ENCODE measurements at regions not wholly inside any gene's neighbourhood (a gene's known extent, or its start where the extent isn't known, plus 50 kb on each side); places are given as distances from the start of the nearest gene placed in this dataset.

DNA sequence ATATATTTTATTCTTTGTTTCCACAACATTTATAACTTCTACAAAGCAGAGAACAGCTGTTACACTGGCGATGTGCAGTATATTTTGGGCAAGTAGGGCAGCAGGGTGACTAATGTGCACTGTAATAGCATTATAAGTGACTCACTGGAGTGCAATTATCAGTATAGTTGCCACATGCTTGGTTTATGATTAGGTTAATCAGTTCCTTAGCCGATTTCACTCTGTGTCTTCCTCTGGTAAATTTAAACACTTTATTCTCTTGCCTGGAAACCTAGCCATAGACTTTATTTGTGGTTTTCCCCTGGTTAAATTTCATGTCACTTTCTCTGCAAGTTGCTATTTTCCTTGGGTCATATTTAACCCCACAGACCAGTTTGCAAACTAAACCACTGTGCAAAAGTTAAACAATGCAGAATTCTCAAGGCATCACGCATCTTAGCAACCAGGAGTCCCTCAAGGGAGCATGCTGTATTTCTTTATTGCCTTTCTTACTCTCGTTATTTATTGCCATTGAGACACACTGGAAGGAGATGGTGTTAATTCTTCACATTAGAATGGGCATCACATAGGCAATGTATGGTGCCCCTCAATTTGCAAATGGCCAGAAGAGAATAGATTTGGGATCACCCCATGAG is 690.2 kb upstream of the DPPA4 start:
- TF ChIP-seq, protein P1, sequence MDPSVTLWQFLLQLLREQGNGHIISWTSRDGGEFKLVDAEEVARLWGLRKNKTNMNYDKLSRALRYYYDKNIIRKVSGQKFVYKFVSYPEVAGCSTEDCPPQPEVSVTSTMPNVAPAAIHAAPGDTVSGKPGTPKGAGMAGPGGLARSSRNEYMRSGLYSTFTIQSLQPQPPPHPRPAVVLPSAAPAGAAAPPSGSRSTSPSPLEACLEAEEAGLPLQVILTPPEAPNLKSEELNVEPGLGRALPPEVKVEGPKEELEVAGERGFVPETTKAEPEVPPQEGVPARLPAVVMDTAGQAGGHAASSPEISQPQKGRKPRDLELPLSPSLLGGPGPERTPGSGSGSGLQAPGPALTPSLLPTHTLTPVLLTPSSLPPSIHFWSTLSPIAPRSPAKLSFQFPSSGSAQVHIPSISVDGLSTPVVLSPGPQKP (IDR thresholded peaks at IDR 0.05; ENCODE audit: low read depth, low read length), result no peak
- TF ChIP-seq, protein P2, sequence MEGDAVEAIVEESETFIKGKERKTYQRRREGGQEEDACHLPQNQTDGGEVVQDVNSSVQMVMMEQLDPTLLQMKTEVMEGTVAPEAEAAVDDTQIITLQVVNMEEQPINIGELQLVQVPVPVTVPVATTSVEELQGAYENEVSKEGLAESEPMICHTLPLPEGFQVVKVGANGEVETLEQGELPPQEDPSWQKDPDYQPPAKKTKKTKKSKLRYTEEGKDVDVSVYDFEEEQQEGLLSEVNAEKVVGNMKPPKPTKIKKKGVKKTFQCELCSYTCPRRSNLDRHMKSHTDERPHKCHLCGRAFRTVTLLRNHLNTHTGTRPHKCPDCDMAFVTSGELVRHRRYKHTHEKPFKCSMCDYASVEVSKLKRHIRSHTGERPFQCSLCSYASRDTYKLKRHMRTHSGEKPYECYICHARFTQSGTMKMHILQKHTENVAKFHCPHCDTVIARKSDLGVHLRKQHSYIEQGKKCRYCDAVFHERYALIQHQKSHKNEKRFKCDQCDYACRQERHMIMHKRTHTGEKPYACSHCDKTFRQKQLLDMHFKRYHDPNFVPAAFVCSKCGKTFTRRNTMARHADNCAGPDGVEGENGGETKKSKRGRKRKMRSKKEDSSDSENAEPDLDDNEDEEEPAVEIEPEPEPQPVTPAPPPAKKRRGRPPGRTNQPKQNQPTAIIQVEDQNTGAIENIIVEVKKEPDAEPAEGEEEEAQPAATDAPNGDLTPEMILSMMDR (IDR thresholded peaks at IDR 0.05 in 2 of 3, conservative IDR thresholded peaks at IDR 0.05 in 1 of 3; ENCODE audit: control insufficient read depth in 2 of 3, extremely low read depth in 1 of 3, insufficient read depth in 1 of 3, low read depth in 3 of 3, low read length in 3 of 3), result no peak
- no peak for TF ChIP-seq MYC (IDR thresholded peaks at IDR 0.05; ENCODE audit: insufficient read depth, insufficient read length, insufficient replicate concordance, low read length, severe bottlenecking)
- TF ChIP-seq SREBF1 (IDR thresholded peaks at IDR 0.05; ENCODE audit: low read length), result no peak
- no peak for TF ChIP-seq REST (IDR thresholded peaks at IDR 0.05; ENCODE audit: low read depth, low read length)
- TF ChIP-seq ATF7 (IDR thresholded peaks at IDR 0.05; ENCODE audit: low read depth), result no peak
- TF ChIP-seq POU2F2 (IDR thresholded peaks at IDR 0.05; ENCODE audit: borderline replicate concordance, low read depth, low read length), result no peak
- no peak for TF ChIP-seq POLR2AphosphoS2 (IDR thresholded peaks at IDR 0.05; ENCODE audit: low read depth, low read length)
- TF ChIP-seq, protein P3, sequence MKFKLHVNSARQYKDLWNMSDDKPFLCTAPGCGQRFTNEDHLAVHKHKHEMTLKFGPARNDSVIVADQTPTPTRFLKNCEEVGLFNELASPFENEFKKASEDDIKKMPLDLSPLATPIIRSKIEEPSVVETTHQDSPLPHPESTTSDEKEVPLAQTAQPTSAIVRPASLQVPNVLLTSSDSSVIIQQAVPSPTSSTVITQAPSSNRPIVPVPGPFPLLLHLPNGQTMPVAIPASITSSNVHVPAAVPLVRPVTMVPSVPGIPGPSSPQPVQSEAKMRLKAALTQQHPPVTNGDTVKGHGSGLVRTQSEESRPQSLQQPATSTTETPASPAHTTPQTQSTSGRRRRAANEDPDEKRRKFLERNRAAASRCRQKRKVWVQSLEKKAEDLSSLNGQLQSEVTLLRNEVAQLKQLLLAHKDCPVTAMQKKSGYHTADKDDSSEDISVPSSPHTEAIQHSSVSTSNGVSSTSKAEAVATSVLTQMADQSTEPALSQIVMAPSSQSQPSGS (IDR thresholded peaks at IDR 0.05; ENCODE audit: low read length), result no peak
- TF ChIP-seq, protein P4, sequence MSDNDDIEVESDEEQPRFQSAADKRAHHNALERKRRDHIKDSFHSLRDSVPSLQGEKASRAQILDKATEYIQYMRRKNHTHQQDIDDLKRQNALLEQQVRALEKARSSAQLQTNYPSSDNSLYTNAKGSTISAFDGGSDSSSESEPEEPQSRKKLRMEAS (IDR thresholded peaks at IDR 0.05; ENCODE audit: low read depth, low read length), result no peak

Measured in GM12878 (cell line).